T-helper 1 cell treated with Interleukin-12 subunit alpha and Interleukin-12 subunit beta and Interleukin-4 antibody, amounts not matched to agents 30 ng/mL and 1 ng/mL, for 36 hours (primary cell): ENCODE measurements at regions not wholly inside any gene's neighbourhood (a gene's known extent, or its start where the extent isn't known, plus 50 kb on each side); places are given as distances from the start of the nearest gene placed in this dataset.

Experiments
- intact Hi-C: fragments of 100-400 bp; cut with micrococcal nuclease; formaldehyde crosslinking; loops from one replicate; pipeline ENCODE4 v1.15.1; 2024

DNA sequence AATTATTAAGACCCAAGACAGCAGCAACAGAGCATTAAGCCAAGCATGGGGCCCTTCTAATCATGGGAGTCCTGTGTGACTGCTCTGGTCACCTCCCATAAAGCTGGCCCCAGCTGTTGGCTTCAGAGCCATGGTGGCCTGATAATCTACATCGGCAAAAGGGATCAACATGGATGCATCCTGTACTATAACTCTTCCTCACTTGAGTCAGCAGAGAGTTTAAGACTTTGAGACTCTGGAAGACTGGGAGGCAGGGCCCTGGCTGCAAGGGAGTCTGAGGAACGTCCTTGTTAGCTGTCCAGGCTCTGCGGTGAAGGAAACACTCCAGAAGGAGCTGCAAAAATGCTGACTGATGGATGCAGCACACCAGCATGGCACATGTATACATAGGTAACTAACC, 95.0 kb upstream of the KIAA1217 start:
- intact Hi-C loops: no loop called here

DNA sequence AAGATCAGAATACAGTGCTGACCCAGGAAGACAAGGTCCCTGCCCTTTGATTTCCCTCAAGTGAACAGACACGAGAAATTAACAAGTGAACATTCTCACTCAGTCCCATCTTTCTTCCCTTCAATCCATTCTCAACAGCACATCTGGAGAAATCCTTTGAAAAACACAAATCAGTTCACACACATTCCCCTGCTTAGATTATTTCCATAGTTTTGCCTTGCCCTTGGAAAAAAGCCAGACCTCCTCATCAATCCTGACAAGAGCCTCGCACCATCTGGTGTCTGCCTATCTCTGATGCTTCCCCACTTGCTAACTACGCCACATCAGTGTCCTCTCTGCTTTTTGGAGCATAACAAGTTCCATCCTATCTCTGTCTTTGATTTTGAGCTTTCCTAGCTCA, 94.4 kb upstream of the KIAA1217 start:
- intact Hi-C loops: no loop called here

DNA sequence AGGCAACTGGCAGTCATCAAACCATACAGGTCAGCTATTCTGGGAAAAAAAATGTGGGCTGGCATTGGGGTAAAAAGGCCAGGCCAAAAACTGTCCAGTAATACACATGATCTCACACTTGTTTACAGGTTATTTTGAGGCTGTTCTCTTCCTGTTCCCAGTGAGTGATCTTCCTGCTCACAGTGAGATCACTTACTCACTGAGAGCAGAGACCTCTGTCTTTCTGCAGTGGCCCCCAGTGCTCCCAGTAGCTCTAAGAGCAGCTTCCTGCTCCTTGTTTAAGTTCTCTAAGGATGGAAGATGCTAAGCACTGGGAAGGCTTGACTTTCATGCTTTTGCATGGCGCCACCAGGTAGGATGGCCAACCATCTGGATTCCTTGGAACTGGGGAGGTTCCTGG, 93.5 kb upstream of the KIAA1217 start:
- intact Hi-C loops: no loop called here

DNA sequence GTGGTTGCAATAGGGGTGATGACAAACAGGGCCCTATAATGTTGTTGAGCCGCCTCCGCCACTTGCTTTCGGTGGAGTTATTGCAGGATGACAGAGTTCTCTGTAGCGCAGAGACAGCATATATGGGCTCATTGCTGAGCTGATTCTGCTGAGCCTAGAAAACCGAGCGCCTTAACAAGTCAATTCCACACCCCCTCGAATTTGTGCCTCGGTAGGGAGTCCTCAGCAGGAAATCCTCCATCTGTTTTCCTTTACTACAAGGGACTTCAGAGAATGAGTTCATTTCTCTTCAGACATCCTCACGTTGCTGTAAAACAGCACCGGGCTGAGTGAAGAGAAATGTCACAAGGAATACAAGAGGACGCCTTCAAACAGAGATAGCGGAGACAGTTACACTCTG, 90.7 kb upstream of the KIAA1217 start:
- intact Hi-C loops: no loop called here

DNA sequence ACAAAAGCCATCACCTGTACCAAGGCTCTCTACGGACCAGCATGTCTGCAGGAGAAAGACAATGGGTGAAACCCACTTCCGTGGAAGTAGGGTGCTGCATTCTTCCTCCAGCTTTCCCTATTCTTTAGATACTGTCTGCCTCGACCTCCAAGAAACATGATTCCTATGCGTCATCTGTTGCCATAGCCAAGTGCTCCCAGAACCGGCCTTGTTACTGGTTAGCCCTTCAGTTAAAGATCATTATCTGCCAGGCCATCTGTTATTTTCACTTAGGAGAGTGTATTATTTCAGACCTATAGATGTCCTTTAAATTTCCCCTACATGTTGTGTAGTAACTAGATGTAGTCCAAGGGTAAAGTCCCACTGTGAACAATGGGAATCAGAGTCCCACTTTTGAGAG, 89.0 kb upstream of the KIAA1217 start:
- intact Hi-C loops: no loop called here

DNA sequence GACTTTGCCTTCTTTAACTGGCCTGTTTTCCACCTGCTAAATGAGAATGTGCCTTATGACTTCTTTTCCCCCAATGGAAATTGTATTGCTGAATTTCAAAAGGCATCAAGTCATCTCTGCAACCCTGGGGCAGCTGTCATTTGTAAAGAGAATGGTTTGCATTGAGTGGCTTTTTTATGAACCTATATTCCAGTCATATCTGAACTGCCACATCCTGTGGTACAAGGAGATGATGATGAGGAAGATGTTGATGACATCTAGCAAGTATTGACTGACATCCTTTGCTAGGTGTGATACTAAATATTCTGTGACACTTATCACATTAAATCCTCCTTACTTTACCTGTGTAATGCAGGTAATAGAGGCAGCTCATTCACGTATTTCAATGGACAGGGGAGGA, 88.3 kb upstream of the KIAA1217 start:
- intact Hi-C loops: no loop called here

DNA sequence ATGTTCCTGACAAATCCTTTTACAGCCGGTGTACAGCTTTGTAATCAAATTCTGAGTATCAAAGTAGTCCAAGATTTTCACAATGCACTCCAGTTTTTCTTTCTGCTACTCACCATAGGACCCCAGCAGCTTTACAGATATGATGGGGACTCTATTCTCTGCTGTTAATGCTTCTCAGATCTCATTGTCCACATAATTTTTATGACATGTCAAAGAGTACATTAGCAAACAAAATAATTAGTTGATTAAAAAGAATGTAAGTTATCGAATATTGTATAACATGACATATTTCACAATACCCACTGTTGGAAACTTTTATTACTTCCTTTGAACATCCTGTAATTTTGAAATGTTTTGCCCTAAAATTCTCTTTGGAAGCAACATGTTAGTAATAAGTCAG, 81.4 kb upstream of the KIAA1217 start:
- intact Hi-C loops: no loop called here

DNA sequence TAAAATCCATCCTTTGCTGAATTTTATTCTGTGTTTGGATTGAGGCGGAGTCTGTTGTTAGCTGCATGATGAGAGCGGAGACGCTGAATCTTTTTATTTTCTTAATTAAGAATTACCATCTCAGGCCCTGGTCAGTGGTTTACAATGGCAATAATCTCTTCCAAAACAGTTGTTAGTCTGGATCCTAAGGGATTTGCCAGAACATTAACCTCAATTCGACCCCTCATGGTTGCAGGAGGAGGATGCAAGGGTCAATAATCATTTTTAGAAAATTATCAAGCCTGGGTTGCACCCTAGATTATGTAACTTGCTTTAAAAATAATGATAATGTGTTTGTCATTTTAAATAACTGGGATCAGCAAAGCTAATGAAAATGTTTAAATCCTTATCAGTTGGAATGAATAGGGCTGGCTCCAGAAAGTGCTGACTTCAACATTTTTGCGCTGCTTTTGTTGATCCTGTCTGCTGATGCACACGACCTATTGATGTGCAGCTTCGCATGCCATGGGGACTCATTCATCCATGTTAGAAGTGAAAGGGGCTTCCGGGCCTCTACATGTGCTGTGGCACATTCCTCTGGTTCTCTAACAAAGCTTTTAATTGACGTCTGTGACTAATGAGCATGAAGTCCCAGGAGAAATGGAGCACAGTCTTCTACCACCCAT, 80.7 kb upstream of the KIAA1217 start:
- intact Hi-C loops: no loop called here

DNA sequence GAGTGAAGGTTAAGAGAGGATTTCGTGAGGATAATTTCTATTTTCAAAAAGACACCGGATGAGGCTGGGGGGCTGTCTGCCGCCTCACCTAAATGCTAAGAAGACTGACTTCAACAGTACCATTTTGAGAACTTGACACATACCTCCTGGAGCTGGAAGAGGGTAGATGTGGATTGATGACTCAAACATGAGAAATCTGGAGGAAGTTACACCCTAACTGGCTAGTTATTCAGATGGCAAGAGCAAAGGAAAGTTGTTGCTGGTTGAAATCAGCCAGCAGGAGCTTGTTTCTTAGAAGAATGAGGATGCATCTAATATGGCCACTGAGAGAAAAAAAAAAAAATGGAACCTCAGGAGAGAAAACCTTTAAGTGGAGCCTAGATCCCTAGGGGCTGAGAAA, 76.2 kb upstream of the KIAA1217 start:
- intact Hi-C loops: no loop called here

DNA sequence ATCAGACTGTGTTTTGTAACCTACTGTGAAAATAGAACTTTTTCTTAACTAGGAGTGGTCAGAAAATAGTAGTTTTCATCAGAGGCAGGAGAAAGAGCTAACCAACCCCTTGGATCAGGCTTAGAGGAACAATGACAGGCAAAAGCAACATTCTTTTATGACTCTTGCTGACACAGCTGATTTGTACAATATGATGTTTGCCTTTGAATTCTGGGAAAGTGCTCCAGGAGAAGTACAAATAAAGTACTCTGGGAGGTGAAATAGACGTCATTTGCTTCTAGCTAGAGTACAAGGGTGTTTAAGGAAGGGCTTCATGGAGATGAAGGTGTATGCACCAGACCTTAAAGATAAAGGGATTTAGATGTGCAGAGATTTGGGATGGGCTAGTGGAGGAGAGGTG, 75.1 kb upstream of the KIAA1217 start:
- intact Hi-C loops: no loop called here

DNA sequence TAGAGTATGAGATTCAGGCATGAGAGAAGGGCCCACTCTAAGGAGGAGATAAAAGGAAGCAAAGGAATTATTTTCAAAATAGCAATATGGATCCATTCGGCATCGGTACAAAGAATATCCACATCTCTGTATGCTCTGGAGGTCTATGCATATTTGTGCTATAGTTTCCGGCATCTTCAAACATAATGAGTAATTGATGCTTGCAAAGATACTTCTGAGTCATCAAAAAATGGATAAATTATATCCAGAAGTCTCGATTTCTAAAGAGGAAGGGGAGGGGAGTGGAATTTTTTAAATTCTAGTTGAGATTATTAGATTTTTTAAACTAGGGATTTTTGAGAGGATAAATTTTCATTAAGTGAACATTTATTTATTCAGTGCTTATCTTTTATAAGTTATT, 72.9 kb upstream of the KIAA1217 start:
- intact Hi-C loops: no loop called here

DNA sequence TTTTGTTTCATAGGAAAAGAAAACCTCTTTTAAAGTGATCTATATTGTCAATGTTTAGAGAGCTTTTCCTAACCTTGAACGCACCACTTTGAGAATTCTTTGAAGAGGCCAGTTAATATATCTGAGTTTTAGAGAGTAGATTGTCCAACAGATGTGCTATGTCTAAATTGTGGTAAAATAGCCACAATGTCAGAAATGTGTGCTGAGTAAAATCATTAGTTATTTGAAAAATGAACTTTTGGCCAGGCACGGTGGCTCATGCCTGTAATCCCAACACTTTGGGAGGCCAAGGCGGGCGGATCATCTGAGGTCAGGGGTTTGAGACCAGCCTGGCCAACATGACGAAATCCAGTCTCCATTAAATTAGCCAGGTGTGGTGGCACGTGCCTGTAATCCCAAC, 61.6 kb upstream of the KIAA1217 start:
- intact Hi-C loops: no loop called here

DNA sequence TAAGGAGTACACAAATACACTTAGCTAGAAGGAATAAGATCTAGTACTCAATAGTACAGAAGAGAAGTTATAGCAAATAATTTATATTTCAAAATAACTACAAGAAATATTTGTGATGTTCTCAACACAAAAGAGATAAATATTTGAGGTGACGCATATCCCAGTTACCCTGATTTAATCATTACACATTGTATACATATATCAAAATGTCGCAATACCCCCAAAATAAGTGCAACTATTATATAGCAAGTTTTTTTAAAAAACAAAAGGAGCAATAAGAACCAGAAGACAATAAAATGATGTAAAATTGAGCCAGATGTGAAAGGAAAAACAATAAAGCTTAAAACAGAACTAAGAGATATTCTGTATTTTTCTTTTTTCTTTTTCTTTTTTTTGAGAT, 59.3 kb upstream of the KIAA1217 start:
- intact Hi-C loops: no loop called here

DNA sequence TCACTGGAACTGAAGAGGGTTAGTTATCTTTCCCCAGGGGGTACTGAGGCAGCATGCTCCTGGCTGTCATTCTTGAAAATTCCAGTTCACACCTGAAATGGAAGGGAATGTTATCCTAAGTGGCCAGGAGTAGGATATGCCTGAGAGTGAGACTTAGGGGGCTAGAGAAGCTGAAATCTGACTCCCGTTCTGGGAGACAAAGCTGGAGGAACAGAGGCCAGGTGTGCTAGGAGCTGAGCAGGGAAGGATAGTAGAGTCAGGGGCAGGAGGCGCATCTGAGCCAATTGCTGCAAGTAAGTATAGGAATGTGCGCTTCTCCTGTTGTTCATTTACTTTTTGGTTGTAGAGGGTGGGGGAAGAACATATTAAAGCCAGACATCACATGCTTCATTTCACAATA, 58.1 kb upstream of the KIAA1217 start:
- intact Hi-C loops: no loop called here

DNA sequence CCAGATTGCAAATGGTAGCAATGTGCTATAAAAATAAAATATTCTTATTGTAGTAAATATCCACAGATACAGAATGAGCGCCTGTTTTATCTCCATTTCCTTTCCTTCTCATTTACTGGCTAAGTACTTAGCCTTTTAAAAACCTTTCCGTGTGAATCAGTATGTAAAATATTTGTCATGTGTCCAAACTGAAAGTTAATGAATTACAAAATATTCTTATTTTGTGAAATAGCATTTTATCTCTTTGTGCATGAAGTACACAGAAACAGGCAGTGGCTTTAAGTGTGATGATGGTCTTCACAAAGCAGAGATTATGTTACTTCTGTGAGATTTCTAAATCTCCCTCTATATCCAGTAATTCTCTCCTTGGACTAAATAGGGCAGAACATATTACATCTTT, 56.7 kb upstream of the KIAA1217 start:
- intact Hi-C loops: no loop called here

DNA sequence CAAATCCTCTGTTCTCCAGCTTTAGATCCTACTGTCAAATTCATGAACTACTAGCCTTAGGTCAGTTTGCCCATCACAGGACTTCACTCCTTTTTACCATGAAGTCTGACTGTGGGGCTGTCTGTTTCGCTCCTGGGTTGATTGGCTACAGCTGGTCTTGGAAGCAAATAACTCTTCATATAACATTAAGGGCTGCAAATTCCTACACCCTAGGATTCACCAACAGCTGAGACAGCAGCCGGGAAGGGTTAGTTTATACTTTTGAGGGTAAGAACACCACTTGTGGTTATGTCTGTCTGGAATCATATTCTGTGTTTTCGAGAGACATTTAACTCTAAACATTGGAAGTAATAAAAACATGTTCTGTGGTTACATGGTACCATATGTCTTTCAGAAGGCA, 55.9 kb upstream of the KIAA1217 start:
- intact Hi-C loops: no loop called here

DNA sequence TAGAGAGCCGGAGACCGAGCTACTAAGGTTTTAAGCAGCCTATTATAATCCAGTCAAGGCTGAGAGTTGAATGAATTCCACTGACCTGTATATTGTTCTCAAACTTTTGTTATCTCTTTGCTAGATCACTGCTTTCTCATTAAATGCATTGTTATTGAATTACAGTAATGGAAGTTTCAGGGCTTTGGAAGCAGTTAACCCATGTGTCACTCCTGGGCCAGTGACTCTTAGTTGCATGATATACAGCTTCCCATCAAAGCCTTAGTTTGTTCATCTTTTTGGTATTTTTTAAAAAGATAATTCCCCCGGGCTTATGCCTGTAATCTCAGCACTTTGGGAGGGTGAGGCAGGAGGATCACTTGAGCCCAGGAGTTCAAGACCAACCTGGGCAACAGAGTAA, 55.4 kb upstream of the KIAA1217 start:
- intact Hi-C loops: no loop called here

DNA sequence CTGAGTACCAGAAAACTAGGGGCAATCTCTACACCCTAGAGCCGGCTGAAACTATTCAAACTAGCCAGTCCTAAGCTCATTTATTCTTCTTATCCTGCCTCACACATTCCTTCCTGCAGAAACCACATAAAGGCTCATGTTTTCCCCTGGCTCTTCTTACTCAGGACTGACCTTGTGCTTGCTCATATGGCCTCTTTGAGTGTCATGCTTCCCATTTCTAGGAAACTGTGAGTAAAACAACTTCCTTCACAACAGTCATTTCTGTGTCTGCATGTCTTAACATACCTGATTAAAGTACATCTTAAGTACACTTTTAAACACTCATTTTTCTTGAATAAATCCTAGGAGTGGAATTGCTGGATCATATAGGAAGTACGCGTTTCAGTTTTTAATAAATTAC, 52.3 kb upstream of the KIAA1217 start:
- intact Hi-C loops: no loop called here

DNA sequence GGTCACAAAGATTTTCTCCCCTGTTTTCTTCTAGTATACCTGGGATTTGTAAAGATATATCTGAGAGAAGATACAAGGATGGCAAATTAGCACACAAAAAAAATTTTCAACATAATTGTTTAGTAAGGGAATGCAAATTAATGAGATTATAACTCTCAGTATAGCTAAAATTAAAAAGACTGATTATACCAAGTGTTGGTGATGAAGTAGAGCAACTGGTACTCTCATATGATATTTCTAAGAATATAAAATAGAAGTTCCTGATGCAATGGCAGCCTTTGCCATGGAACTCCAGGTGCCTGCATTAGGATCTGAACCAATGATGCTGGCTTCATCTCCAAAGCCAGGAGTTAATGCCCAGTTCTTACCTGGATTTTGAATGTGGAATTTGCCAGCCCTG, 51.4 kb upstream of the KIAA1217 start:
- intact Hi-C loops: no loop called here
